ENCODE measurements at regions not wholly inside any gene's neighbourhood (a gene's known extent, or its start where the extent isn't known, plus 50 kb on each side); places are given as distances from the start of the nearest gene placed in this dataset.

DNA sequence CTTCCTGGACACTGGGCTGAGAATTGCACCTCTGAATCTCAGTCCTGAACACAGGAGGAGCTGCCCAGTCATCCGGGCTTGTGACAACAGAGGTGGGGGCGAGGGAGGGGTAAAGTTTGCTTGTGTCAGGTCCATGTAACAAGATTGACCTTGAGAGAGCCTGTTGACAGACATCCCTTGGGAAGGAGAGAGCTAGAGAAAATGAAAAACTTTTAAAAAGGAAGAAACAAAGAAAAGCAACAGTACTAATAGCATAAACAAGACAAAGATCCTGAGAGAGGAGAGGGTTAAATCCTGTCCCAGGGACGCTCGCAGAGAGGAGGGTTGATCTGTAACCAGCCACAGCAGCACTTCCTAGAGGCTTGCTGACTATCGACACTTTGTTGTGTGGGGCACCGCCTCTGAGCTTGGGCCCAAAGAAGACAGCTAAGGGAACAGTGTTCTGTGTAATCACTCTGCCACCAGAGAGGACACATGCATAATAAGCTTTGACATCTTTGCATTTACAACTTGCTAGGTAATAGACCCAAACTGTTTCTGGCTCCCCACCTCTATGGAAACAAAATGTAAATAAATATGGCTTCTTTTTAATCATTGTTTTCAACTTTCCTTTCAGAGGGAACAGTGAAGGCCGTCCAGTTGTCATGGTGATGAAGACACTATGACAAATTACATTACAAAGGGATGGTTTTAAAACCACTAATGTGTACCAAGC, 363.7 kb downstream of the CSNK1G3 start:
- DNase-seq (ENCODE audit: low spot score): no peak
- TF ChIP-seq CTCF (IDR thresholded peaks at IDR 0.05): no peak
- no peak overlapping the region for H3K27ac ChIP-seq
- no peak overlapping the region for H3K4me3 ChIP-seq

DNA sequence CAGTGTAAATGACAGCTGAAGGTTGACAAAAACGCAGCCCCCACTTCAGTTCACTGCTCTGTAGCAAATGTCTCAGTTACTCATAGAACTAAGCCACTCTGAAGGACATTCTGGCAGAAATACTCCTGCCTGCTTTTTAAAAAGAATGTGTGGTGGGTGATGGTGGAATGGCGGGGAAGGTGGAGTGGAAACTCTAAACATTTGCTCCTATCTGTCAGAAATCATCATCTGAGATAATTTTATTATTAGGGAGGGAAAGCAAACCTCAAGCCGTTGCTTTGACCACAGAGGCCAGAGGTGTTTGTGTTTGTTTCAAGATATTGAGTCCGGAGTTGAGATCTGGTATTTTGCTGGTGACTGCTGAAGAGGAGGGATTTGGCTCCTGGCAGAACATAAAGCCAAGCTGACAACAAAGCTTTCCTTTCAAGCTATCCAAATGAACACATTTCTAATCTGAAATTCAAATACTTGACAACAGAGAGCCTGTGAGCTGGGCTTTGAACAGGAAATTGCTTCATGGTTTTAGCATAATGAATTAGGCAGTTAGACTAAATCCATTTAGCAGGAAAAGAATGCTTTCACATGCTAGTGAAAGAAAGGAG, 362.7 kb downstream of the CSNK1G3 start:
- no peak for DNase-seq (ENCODE audit: low spot score)
- H3K4me3 ChIP-seq: no peak overlapping the region
- no peak for TF ChIP-seq CTCF (IDR thresholded peaks at IDR 0.05)
- peak overlapping the region in 1 of 2 donors; percentile 15 for H3K27ac ChIP-seq

DNA sequence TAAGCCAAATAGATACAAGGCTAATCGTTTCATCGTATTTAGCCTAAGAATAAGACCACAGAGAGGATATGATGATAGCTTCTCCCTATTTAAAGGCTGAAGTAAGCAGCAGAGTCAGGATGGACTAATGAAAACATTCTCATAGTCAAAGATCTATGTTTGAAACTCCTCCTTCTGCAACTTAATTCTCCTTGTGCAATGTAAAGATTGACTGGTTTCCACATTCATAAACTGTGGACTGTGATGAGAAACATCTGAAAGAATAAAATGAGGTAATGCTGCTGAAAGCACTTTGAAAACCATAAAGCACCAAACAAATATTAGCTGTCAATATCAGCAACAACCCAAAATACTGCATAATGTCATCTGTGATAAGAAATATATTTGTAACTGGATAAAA, 361.9 kb downstream of the CSNK1G3 start:
- no peak for TF ChIP-seq CTCF (IDR thresholded peaks at IDR 0.05)
- DNase-seq (ENCODE audit: low spot score): no peak
- no peak overlapping the region for H3K27ac ChIP-seq

GRCh38 chr5:123871373-123871772, 359.4 kb downstream of the CSNK1G3 start:
- H3K27ac ChIP-seq: no peak overlapping the region
- DNase-seq (ENCODE audit: low spot score): no peak
- no peak for TF ChIP-seq CTCF (IDR thresholded peaks at IDR 0.05)
- no peak overlapping the region for H3K4me3 ChIP-seq

More for the DNA sequence above, 361.9 kb downstream of the CSNK1G3 start:
- no peak overlapping the region for H3K4me3 ChIP-seq

GRCh38 chr5:123868881-123869280, 356.9 kb downstream of the CSNK1G3 start:
- no peak for TF ChIP-seq CTCF (IDR thresholded peaks at IDR 0.05)
- no peak for DNase-seq (ENCODE audit: low spot score)
- Histone ChIP-seq H3K4me3 (no peak overlapping the region), H3K27ac (no peak overlapping the region)

- DNase-seq (ENCODE audit: low spot score): no peak
- Histone ChIP-seq H3K4me3 (no peak overlapping the region), H3K27ac (no peak overlapping the region)
- TF ChIP-seq CTCF (IDR thresholded peaks at IDR 0.05): no peak
These were observed 356.3 kb downstream of the CSNK1G3 start for GRCh38 chr5:123868267-123868666.

DNA sequence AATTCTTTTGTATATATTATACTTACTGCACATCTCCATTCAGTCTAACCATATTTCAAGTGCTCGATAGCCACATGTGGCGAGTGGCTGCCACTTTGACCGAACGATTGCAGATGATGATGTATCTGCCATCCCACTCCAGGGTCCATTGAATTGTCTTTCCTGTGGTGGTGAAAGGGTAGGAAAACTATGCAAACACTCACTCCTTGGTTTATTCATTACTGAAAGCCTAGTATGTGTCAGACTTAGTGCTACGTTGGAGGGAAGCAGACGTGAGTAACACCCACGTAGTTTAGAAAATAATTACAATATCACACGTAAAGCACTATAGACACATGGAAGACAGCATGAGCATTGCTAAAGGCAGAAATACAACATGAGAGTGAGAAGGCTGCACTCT, 353.7 kb downstream of the CSNK1G3 start:
- Histone ChIP-seq H3K4me3 (no peak overlapping the region), H3K27ac (no peak overlapping the region)
- DNase-seq (ENCODE audit: low spot score): no peak
- no peak for TF ChIP-seq CTCF (IDR thresholded peaks at IDR 0.05)
